ENCODE measurements at regions not wholly inside any gene's neighbourhood (a gene's known extent, or its start where the extent isn't known, plus 50 kb on each side); places are given as distances from the start of the nearest gene placed in this dataset.

- TF ChIP-seq EZH2 (IDR thresholded peaks at IDR 0.05; ENCODE audit: borderline replicate concordance, low read length), result no peak
- TF ChIP-seq, protein P1, sequence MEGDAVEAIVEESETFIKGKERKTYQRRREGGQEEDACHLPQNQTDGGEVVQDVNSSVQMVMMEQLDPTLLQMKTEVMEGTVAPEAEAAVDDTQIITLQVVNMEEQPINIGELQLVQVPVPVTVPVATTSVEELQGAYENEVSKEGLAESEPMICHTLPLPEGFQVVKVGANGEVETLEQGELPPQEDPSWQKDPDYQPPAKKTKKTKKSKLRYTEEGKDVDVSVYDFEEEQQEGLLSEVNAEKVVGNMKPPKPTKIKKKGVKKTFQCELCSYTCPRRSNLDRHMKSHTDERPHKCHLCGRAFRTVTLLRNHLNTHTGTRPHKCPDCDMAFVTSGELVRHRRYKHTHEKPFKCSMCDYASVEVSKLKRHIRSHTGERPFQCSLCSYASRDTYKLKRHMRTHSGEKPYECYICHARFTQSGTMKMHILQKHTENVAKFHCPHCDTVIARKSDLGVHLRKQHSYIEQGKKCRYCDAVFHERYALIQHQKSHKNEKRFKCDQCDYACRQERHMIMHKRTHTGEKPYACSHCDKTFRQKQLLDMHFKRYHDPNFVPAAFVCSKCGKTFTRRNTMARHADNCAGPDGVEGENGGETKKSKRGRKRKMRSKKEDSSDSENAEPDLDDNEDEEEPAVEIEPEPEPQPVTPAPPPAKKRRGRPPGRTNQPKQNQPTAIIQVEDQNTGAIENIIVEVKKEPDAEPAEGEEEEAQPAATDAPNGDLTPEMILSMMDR (IDR thresholded peaks at IDR 0.05; ENCODE audit: low read length), result no peak
Observed at GRCh38 chr14:81940651-81941050, 407.0 kb upstream of the SEL1L start.
